ENCODE measurements at regions not wholly inside any gene's neighbourhood (a gene's known extent, or its start where the extent isn't known, plus 50 kb on each side); places are given as distances from the start of the nearest gene placed in this dataset.

DNA sequence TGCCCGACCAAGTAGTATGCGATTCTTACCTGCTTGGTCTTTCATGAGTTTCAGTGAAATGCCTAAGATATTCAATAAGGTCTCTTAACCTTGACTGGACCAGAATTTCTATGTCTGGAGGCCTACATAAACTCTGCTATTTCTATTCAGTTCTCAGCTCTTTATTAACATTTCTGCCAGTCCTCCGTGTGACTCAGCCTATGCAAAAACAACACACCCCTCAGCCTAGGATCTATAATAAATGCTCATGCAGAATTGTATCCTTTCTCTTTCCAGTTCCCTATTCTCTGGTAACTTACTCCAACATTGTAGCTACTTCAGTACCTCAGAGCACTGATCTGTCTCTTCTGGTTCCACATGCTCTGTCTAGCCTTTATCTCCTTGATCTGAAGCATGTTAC, 1507.4 kb downstream of the CDH11 start:
- 78% methylated on average over 3 of the region's 3 CpGs for WGBS (ENCODE audit: insufficient coverage, insufficient replicate concordance, low lambda C conversion rate, missing lambda C conversion rate)

DNA sequence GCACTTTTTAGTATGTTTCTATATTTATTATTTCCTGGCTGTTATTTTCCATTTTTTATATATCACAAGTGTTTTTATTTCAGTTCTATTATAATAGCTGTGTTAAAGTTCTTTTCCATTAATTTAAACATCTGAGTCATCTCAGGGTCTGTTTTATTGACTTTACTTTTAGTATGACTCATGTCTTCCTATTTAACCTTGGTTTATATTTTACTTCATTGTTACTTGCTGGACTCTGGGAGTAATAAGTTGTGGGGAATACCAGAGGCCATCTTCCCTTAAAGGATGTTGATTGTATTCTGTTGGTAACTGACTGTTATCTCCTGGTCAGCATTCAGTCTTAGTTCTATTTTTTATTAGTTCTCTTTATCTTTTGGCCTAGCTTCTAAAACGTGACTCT, 1508.2 kb downstream of the CDH11 start:
- intact Hi-C loops (cut with micrococcal nuclease; ENCODE audit: unreplicated experiment) (no loop called here), in situ Hi-C loops (cut with MboI) (no loop called here)
- TF ChIP-seq, protein P1, sequence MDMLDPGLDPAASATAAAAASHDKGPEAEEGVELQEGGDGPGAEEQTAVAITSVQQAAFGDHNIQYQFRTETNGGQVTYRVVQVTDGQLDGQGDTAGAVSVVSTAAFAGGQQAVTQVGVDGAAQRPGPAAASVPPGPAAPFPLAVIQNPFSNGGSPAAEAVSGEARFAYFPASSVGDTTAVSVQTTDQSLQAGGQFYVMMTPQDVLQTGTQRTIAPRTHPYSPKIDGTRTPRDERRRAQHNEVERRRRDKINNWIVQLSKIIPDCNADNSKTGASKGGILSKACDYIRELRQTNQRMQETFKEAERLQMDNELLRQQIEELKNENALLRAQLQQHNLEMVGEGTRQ (IDR thresholded peaks at IDR 0.05; ENCODE audit: borderline replicate concordance, low read depth, low read length), result no peak
- ATAC-seq (no peak), FAIRE-seq (no peak), DNase-seq (ENCODE audit: low read depth, low spot score) (no peak)
- no peaks in the 10 kb centered on the region for H3K36me3 ChIP-seq (ENCODE audit: control insufficient read depth in 2 of 2, insufficient read depth in 2 of 2, low read length in 1 of 2)
- ChIA-PET CTCF (no interaction called here), RAD21 (ENCODE audit: unreplicated experiment) (no interaction called here), SMC1A (ENCODE audit: uncharacterized antibody, unreplicated experiment) (no interaction called here), POLR2A (no interaction called here)
- no peak overlapping the region for H3K4me2 ChIP-seq (ENCODE audit: control insufficient read depth, insufficient read depth)
- WGBS (ENCODE audit: insufficient coverage, insufficient replicate concordance, low lambda C conversion rate, missing lambda C conversion rate), result 18% methylated on average over 1 of the region's 1 CpG
- no peaks in the 10 kb centered on the region for H3K79me2 ChIP-seq (ENCODE audit: control insufficient read depth, insufficient read depth, low read length)
- H3K27me3 ChIP-seq (replicated peaks in 1 of 2; ENCODE audit: control insufficient read depth in 2 of 2, insufficient read depth in 2 of 2, low read length in 1 of 2), result no peaks in the 10 kb centered on the region
- no peak overlapping the region for H2AFZ ChIP-seq (ENCODE audit: control insufficient read depth, low read depth, low read length)
- no peaks in the 10 kb centered on the region for H4K20me1 ChIP-seq (ENCODE audit: control insufficient read depth, insufficient read depth)
- H3K4me1 ChIP-seq (ENCODE audit: control insufficient read depth, insufficient read depth, low read length), result no peaks in the 10 kb centered on the region
- H3K4me3 ChIP-seq, result no peak overlapping the region
- H3K27ac ChIP-seq (ENCODE audit: control insufficient read depth, insufficient read depth), result no peak overlapping the region
- H3K9ac ChIP-seq (ENCODE audit: control insufficient read depth, insufficient read depth, low read length), result no peak overlapping the region
- no peaks in the 10 kb centered on the region; the same call in 2 of the 3 replicates for H3K9me3 ChIP-seq (replicated peaks; ENCODE audit: control insufficient read depth, insufficient read depth, low read length)
- no TSS peak for BruUV-seq (replicated peaks)

More for the DNA sequence above, 1507.4 kb downstream of the CDH11 start:
- Histone ChIP-seq H4K20me1 (ENCODE audit: control insufficient read depth, insufficient read depth) (no peaks in the 10 kb centered on the region), H3K79me2 (ENCODE audit: control insufficient read depth, insufficient read depth, low read length) (no peaks in the 10 kb centered on the region), H3K27ac (ENCODE audit: control insufficient read depth, insufficient read depth) (no peak overlapping the region), H3K4me3 (no peak overlapping the region), H3K9ac (ENCODE audit: control insufficient read depth, insufficient read depth, low read length) (no peak overlapping the region), H3K36me3 (ENCODE audit: control insufficient read depth in 2 of 2, insufficient read depth in 2 of 2, low read length in 1 of 2) (no peaks in the 10 kb centered on the region), H3K4me2 (ENCODE audit: control insufficient read depth, insufficient read depth) (no peak overlapping the region), H3K27me3 (replicated peaks in 1 of 2; ENCODE audit: control insufficient read depth in 2 of 2, insufficient read depth in 2 of 2, low read length in 1 of 2) (no peaks in the 10 kb centered on the region), H3K4me1 (ENCODE audit: control insufficient read depth, insufficient read depth, low read length) (no peaks in the 10 kb centered on the region), H2AFZ (ENCODE audit: control insufficient read depth, low read depth, low read length) (no peak overlapping the region), H3K9me3 (replicated peaks; ENCODE audit: control insufficient read depth, insufficient read depth, low read length) (no peaks in the 10 kb centered on the region; the same call in 2 of the 3 replicates)
- in situ Hi-C loops (cut with MboI) (no loop called here), intact Hi-C loops (cut with micrococcal nuclease; ENCODE audit: unreplicated experiment) (no loop called here)
- no peak for ATAC-seq
- BruUV-seq (replicated peaks), result no TSS peak
- SMC1A ChIA-PET (ENCODE audit: uncharacterized antibody, unreplicated experiment), result no interaction called here
- POLR2A ChIA-PET, result no interaction called here
- TF ChIP-seq, protein P2, sequence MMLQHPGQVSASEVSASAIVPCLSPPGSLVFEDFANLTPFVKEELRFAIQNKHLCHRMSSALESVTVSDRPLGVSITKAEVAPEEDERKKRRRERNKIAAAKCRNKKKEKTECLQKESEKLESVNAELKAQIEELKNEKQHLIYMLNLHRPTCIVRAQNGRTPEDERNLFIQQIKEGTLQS (IDR thresholded peaks at IDR 0.05; ENCODE audit: borderline replicate concordance, extremely low read depth, low read depth, low read length), result no peak
- RAD21 ChIA-PET (ENCODE audit: unreplicated experiment), result no interaction called here
- no peak for FAIRE-seq
- CTCF ChIA-PET, result no interaction called here
- DNase-seq (ENCODE audit: low read depth, low spot score), result no peak
